H1 (cell line): ENCODE measurements at regions not wholly inside any gene's neighbourhood (a gene's known extent, or its start where the extent isn't known, plus 50 kb on each side); places are given as distances from the start of the nearest gene placed in this dataset.

ENCODE experiments used
- CTCF ChIA-PET: fragments of 300-600 bp; sonication (Branson Sonifier 250); formaldehyde crosslinking; loops from one replicate; lab custom pipeline; 2021; ENCODE audit not compliant: partially characterized antibody; lab: Charles Lee
- POLR2A ChIA-PET: fragments of 300-600 bp; sonication (Branson Sonifier 250); formaldehyde crosslinking; loops from one replicate; lab custom pipeline; 2021; ENCODE audit warnings: inconsistent platforms; ENCODE audit not compliant: partially characterized antibody; lab: Charles Lee
- DNase-seq, 2 experiments: peaks; one replicate each; pipeline versions ENCODE4 v3.0.0 to v3.0.0-alpha.2; 2010 to 2022; ENCODE audit warnings: low spot score in 2 of 2, low read depth in 1 of 2, mixed read lengths in 1 of 2
- FAIRE-seq: peaks from 2 replicates; lab custom pipeline; 2011; peaks lifted over from hg19 to GRCh38; lab: Jason Lieb, UNC
- H2AFZ ChIP-seq: 2 replicates; pipeline ENCODE4 v1.8.1; 2012; ENCODE audit warnings: low read length, inconsistent platforms
- H2AK5ac ChIP-seq: 2 replicates; pipeline ENCODE4 v1.6.1; 2013; ENCODE audit warnings: low read depth, low read length
- H2BK120ac ChIP-seq: replicated peaks from 2 replicates; pipeline ENCODE3; 2013; ENCODE audit warnings: low read depth, low read length, inconsistent platforms
- H2BK12ac ChIP-seq: 2 replicates; pipeline ENCODE4 v1.6.1; 2013; ENCODE audit warnings: low read depth, low read length
- H2BK15ac ChIP-seq: 2 replicates; pipeline ENCODE4 v1.6.1; 2013; ENCODE audit warnings: low read length
- H2BK20ac ChIP-seq: 2 replicates; pipeline ENCODE4 v1.6.1; 2013; ENCODE audit warnings: low read length
- H2BK5ac ChIP-seq: 2 replicates; pipeline ENCODE4 v1.6.1; 2013; ENCODE audit warnings: low read depth, low read length
- H3K14ac ChIP-seq: 2 replicates; pipeline ENCODE4 v1.6.1; 2013; ENCODE audit warnings: inconsistent platforms; ENCODE audit not compliant: insufficient read length
- H3K18ac ChIP-seq: 2 replicates; pipeline ENCODE4 v1.6.1; 2013; ENCODE audit warnings: low read length; ENCODE audit errors: extremely low read depth
- H3K23ac ChIP-seq: 2 replicates; pipeline ENCODE4 v1.6.1; 2013; ENCODE audit warnings: inconsistent platforms; ENCODE audit not compliant: insufficient read length
- H3K23me2 ChIP-seq: 2 replicates; pipeline ENCODE4 v1.6.1; 2013; ENCODE audit warnings: low read depth, low read length
- H3K27ac ChIP-seq: 2 replicates; pipeline ENCODE4 v1.6.1; 2011; ENCODE audit warnings: low read depth, low read length, inconsistent platforms
- H3K27me3 ChIP-seq, 4 experiments: replicated peaks in 1 of 4; 1 replicate in 1 of 4; 2 replicates in 3 of 4; pipeline versions ENCODE4 v1.6.1 to v1.8.1; 2011 to 2013; ENCODE audit warnings: low read length in 3 of 4, mild to moderate bottlenecking in 3 of 4, inconsistent platforms in 2 of 4, mixed read lengths in 2 of 4, moderate library complexity in 1 of 4; ENCODE audit not compliant: control insufficient read depth in 3 of 4, insufficient read depth in 3 of 4; ENCODE audit errors: extremely low read depth in 1 of 4
- H3K36me3 ChIP-seq, 4 experiments: 2 replicates each; pipeline versions ENCODE4 v1.6.1 to v1.8.1; 2011 to 2013; ENCODE audit warnings: mild to moderate bottlenecking in 4 of 4, low read length in 3 of 4, moderate library complexity in 2 of 4, control low read depth in 1 of 4, inconsistent platforms in 1 of 4; ENCODE audit not compliant: insufficient read depth in 4 of 4, control insufficient read depth in 2 of 4
- H3K4ac ChIP-seq: replicated peaks from 2 replicates; pipeline ENCODE3; 2013; ENCODE audit warnings: low read length, low read depth, mixed read lengths, inconsistent platforms; ENCODE audit not compliant: insufficient read length
- H3K4me1 ChIP-seq, 4 experiments: replicated peaks in 1 of 4; 1 replicate in 1 of 4; 2 replicates in 3 of 4; pipeline versions ENCODE4 v1.6.1 to v1.8.1; 2011 to 2013; ENCODE audit warnings: low read length in 3 of 4, inconsistent platforms in 2 of 4, mixed read lengths in 1 of 4; ENCODE audit not compliant: insufficient read depth in 4 of 4, control insufficient read depth in 3 of 4
- H3K4me2 ChIP-seq, 2 experiments: 2 replicates each; pipeline versions ENCODE4 v1.6.1 to v1.8.1; 2011 to 2013; ENCODE audit warnings: low read depth in 2 of 2, low read length in 2 of 2, control low read depth in 1 of 2, inconsistent platforms in 1 of 2, mild to moderate bottlenecking in 1 of 2; ENCODE audit not compliant: insufficient read depth in 1 of 2
- H3K4me3 ChIP-seq, 4 experiments: fragments of 200-600, 300-600 bp in 1 of 4; sonication (generic), shearing (Covaris generic), sonication (Bioruptor Twin) in 1 of 4; 2 replicates each; pipeline versions ENCODE4 v1.5.1 to v1.8.1; 2011 to 2016; ENCODE audit warnings: low read length in 4 of 4, low read depth in 3 of 4, control low read depth in 2 of 4, inconsistent platforms in 2 of 4, mild to moderate bottlenecking in 2 of 4, mixed read lengths in 1 of 4, moderate library complexity in 1 of 4; ENCODE audit not compliant: insufficient read depth in 2 of 4; ENCODE audit errors: extremely low read depth in 1 of 4
- H3K56ac ChIP-seq: replicated peaks from 2 replicates; pipeline ENCODE3; 2013; ENCODE audit warnings: low read depth, mild to moderate bottlenecking, mixed read lengths, low read length, inconsistent platforms; ENCODE audit not compliant: insufficient read length
- H3K79me1 ChIP-seq: 2 replicates; pipeline ENCODE4 v1.6.1; 2013; ENCODE audit warnings: low read depth, low read length, control low read depth
- H3K79me2 ChIP-seq, 2 experiments: 2 replicates each; pipeline versions ENCODE4 v1.6.1 to v1.8.1; 2012 to 2013; ENCODE audit warnings: low read length in 2 of 2, mild to moderate bottlenecking in 2 of 2, inconsistent platforms in 1 of 2; ENCODE audit not compliant: insufficient read depth in 2 of 2, control insufficient read depth in 1 of 2
- H3K9ac ChIP-seq, 4 experiments: replicated peaks in 1 of 4; 1 replicate in 1 of 4; 2 replicates in 3 of 4; pipeline versions ENCODE4 v1.6.1 to v1.8.1; 2011 to 2013; ENCODE audit warnings: low read depth in 3 of 4, low read length in 3 of 4, control low read depth in 2 of 4, mild to moderate bottlenecking in 2 of 4, moderate library complexity in 2 of 4, inconsistent platforms in 1 of 4; ENCODE audit errors: extremely low read depth in 1 of 4
- H3K9me3 ChIP-seq, 2 experiments: 2 replicates each; pipeline versions ENCODE4 v1.6.1 to v1.8.1; 2012 to 2013; ENCODE audit warnings: mild to moderate bottlenecking in 2 of 2, moderate library complexity in 2 of 2, control low read depth in 1 of 2, inconsistent platforms in 1 of 2, low read depth in 1 of 2, low read length in 1 of 2, mixed read lengths in 1 of 2; ENCODE audit not compliant: insufficient read depth in 2 of 2
- H4K20me1 ChIP-seq, 2 experiments: replicated peaks in 1 of 2; 2 replicates each; pipeline versions ENCODE3 to v1.8.1; 2011 to 2013; ENCODE audit warnings: inconsistent platforms in 2 of 2, low read length in 2 of 2, mild to moderate bottlenecking in 1 of 2; ENCODE audit not compliant: insufficient read depth in 2 of 2, control insufficient read depth in 1 of 2
- H4K5ac ChIP-seq: 2 replicates; pipeline ENCODE4 v1.6.1; 2013; ENCODE audit warnings: low read length, low read depth, mixed read lengths, inconsistent platforms; ENCODE audit not compliant: insufficient read length
- H4K8ac ChIP-seq: 2 replicates; pipeline ENCODE4 v1.8.0; 2013; ENCODE audit warnings: mild to moderate bottlenecking, moderate library complexity, low read length, inconsistent platforms; ENCODE audit not compliant: insufficient read depth; ENCODE audit errors: extremely low read depth
- H4K91ac ChIP-seq: replicated peaks from 2 replicates; pipeline ENCODE3; 2013; ENCODE audit warnings: low read length, mixed read lengths, inconsistent platforms; ENCODE audit not compliant: insufficient read length
- ATF3 ChIP-seq: IDR thresholded peaks from 2 replicates; pipeline ENCODE4 v1.6.1; 2011; ENCODE audit warnings: low read depth, mild to moderate bottlenecking, low read length; ENCODE audit not compliant: insufficient read depth
- CBX5 ChIP-seq: fragments of 300-800, 300-1000 bp; sonication (generic); IDR thresholded peaks from 2 replicates; pipeline ENCODE4 v1.7.1; 2016; ENCODE audit warnings: antibody characterized with exemption, low read length, low read depth
- CTCF ChIP-seq, 3 experiments: IDR thresholded peaks; 1 replicate in 2 of 3; 2 replicates in 1 of 3; pipeline versions ENCODE4 v1.5.1 to v1.6.1; 2011; ENCODE audit warnings: low read length in 3 of 3, mild to moderate bottlenecking in 3 of 3, inconsistent platforms in 2 of 3, low read depth in 1 of 3, moderate library complexity in 1 of 3; ENCODE audit not compliant: insufficient read depth in 1 of 3; ENCODE audit errors: control extremely low read depth in 1 of 3
- GABPA ChIP-seq: IDR thresholded peaks from 2 replicates; pipeline ENCODE4 v1.6.1; 2011; ENCODE audit warnings: mild to moderate bottlenecking, low read length, moderate library complexity, borderline replicate concordance; ENCODE audit not compliant: insufficient read depth
- JUND ChIP-seq: IDR thresholded peaks from 2 replicates; pipeline ENCODE4 v1.6.1; 2011; ENCODE audit warnings: mild to moderate bottlenecking, improper control_type of control experiment, low read length
- KDM1A ChIP-seq: fragments of 200-600, 300-600 bp; sonication (generic); IDR thresholded peaks from 2 replicates; pipeline ENCODE4 v1.7.1; 2016; ENCODE audit warnings: mild to moderate bottlenecking, low read length, borderline replicate concordance
- KDM5A ChIP-seq: fragments of 200-600 bp; IDR thresholded peaks from 2 replicates; pipeline ENCODE4 v1.7.1; 2012; ENCODE audit warnings: mild to moderate bottlenecking, low read length, inconsistent platforms, mixed read lengths
- NRF1 ChIP-seq: IDR thresholded peaks from 2 replicates; pipeline ENCODE4 v1.6.1; 2011; ENCODE audit warnings: mild to moderate bottlenecking, low read depth, low read length, improper control_type of control experiment
- POU5F1 ChIP-seq: IDR thresholded peaks from 2 replicates; pipeline ENCODE4 v1.6.1; 2011; ENCODE audit warnings: low read depth, mild to moderate bottlenecking, low read length, moderate library complexity
- SIX5 ChIP-seq: IDR thresholded peaks from 2 replicates; pipeline ENCODE4 v1.6.1; 2011; ENCODE audit warnings: mild to moderate bottlenecking, low read depth, low read length
- TAF7 ChIP-seq: optimal IDR thresholded peaks from 2 replicates; pipeline ENCODE3; 2011; ENCODE audit warnings: low read depth, mild to moderate bottlenecking, inconsistent platforms, low read length, moderate library complexity, borderline replicate concordance
- WGBS, 2 experiments: shearing (Covaris generic) in 1 of 2; methylation state at CpG; one replicate each; pipeline versions ENCODE4 v1.1.6 to v1.1.7; 2013 to 2015; ENCODE audit warnings: low lambda C conversion rate in 2 of 2, mixed read lengths in 2 of 2, inconsistent platforms in 1 of 2, low coverage in 1 of 2, missing lambda C conversion rate in 1 of 2; ENCODE audit not compliant: insufficient replicate concordance in 2 of 2, insufficient coverage in 1 of 2, insufficient read length in 1 of 2; ENCODE audit errors: extremely low coverage in 1 of 2, missing lambda C conversion rate in 1 of 2; 5-methylcytosine and 5-hydroxymethylcytosine counted together

DNA sequence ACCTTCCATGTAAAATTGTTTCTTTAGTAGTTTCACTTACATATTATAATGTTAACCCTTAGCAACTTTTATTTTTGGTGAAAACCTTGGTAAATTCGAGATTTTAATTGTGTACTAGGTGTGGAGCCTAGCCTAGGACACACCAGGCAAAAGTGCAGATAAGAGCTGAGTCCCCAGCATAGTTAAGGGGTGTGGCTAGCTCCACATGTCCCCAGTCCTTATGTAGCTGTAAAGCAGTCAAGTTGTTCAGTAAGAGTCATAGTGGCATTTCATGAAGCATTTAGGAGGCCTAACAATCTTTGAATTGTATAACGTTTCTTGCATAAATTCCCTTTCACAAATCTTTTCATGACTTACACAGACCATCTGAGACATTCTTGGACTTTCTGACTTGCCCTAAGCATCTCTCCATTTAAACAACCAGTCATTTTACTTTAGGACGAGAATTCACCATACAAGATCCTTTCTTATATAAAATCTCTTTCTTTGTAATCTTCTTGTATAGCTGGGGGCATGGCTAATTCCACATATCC lies 53.8 kb upstream of the INHBA start:
- no peak overlapping the region for H3K4ac ChIP-seq
- no peak overlapping the region for H2BK20ac ChIP-seq
- H2BK15ac ChIP-seq = no peak overlapping the region
- no peaks in the 10 kb centered on the region for H3K79me2 ChIP-seq
- no peak for FAIRE-seq
- no peak overlapping the region for H2BK12ac ChIP-seq
- no peak overlapping the region for H2AK5ac ChIP-seq
- DNase-seq = no peak
- no peak overlapping the region for H4K91ac ChIP-seq
- H3K18ac ChIP-seq = no peak overlapping the region
- H2BK120ac ChIP-seq = no peak overlapping the region
- H3K27ac ChIP-seq = no peak overlapping the region
- no peak overlapping the region for H2AFZ ChIP-seq
- no peak overlapping the region for H3K4me3 ChIP-seq
- no peak overlapping the region for H3K9ac ChIP-seq
- no peaks in the 10 kb centered on the region for H3K27me3 ChIP-seq
- H3K36me3 ChIP-seq = peaks cover 0 to 3% (median 0%) of the 10 kb centered on the region in 4 experiments; a peak in 1 of 8 replicates
- 83% methylated on average over 3 of the region's 3 CpGs; no CpG with 5 or more reads in 1 of the 2 experiments for WGBS, 2 experiments
- no peak overlapping the region for H4K5ac ChIP-seq
- POLR2A ChIA-PET = no interaction called here
- no peak overlapping the region for H3K14ac ChIP-seq
- no peaks in the 10 kb centered on the region for H3K79me1 ChIP-seq
- CTCF ChIA-PET = interaction anchor here (0.5 to 1.6 kb wide), 3 partner anchors 15 to 1204 kb away, joined by 3 to 7 read pairs (median 3); no protein-coding TSS in a partner anchor
- no peak overlapping the region for H4K8ac ChIP-seq
- H2BK5ac ChIP-seq = no peak overlapping the region
- H3K23me2 ChIP-seq = no peaks in the 10 kb centered on the region
- no peak overlapping the region for H3K4me2 ChIP-seq
- H3K23ac ChIP-seq = no peak overlapping the region
- peaks cover 24 to 44% of the 10 kb centered on the region in 2 experiments for H3K9me3 ChIP-seq
- no peak overlapping the region for H3K56ac ChIP-seq
- H3K4me1 ChIP-seq = no peaks in the 10 kb centered on the region
- H4K20me1 ChIP-seq = no peaks in the 10 kb centered on the region
- TF ChIP-seq ATF3 (no peak), POU5F1 (no peak), KDM5A (no peak), TAF7 (no peak), KDM1A (no peak), GABPA (no peak), CTCF (IDR thresholded peaks at IDR 0.05; ENCODE audit: control extremely low read depth in 1 of 3, insufficient read depth in 1 of 3, low read depth in 1 of 3, low read length in 3 of 3) (no peak), SIX5 (no peak), CBX5 (no peak), JUND (no peak), NRF1 (no peak)
